ENCODE measurements at regions not wholly inside any gene's neighbourhood (a gene's known extent, or its start where the extent isn't known, plus 50 kb on each side); places are given as distances from the start of the nearest gene placed in this dataset.

GRCh38 chr13:60642552-60642951 is 245.5 kb downstream of the TDRD3 start:
- TF ChIP-seq MAX (IDR thresholded peaks at IDR 0.05; ENCODE audit: low read depth, low read length) (no peak), HCFC1 (IDR thresholded peaks at IDR 0.05; ENCODE audit: low read length) (no peak), ZSCAN29 (IDR thresholded peaks at IDR 0.05) (no peak), MXI1 (IDR thresholded peaks at IDR 0.05; ENCODE audit: low read depth, low read length) (no peak), SP1 (IDR thresholded peaks at IDR 0.05; ENCODE audit: low read depth, low read length) (no peak), EP300 (IDR thresholded peaks at IDR 0.05; ENCODE audit: borderline replicate concordance in 1 of 2, control insufficient read depth in 1 of 2, low read depth in 2 of 2, low read length in 2 of 2) (no peak)

Measured in GM12878 (cell line).